Body of pancreas (tissue), 4 donors: ENCODE measurements at regions not wholly inside any gene's neighbourhood (a gene's known extent, or its start where the extent isn't known, plus 50 kb on each side); places are given as distances from the start of the nearest gene placed in this dataset.

Experiments used
- CTCF ChIP-seq, 7 experiments: fragments of 450-650 bp in 4 of 7; fragments of 200-600 bp in 3 of 7; sonication (generic) in 3 of 7; IDR thresholded peaks; one replicate each; pipeline ENCODE4 v1.5.1; 2016 to 2019; ENCODE audit warnings: antibody characterized with exemption in 7 of 7
- POLR2A ChIP-seq, 3 donors: fragments of 450-650 bp; IDR thresholded peaks; one replicate each; pipeline ENCODE4 v1.6.1; 2016; ENCODE audit warnings: antibody characterized with exemption in 3 of 3, mild to moderate bottlenecking in 2 of 3

- TF ChIP-seq POLR2A (IDR thresholded peaks at IDR 0.05) (no peak), CTCF (IDR thresholded peaks at IDR 0.05) (no peak)
These were observed 717.4 kb upstream of the ZP4 start for GRCh38 chr1:238608144-238608543.
